ELR (cell line): ENCODE measurements at regions not wholly inside any gene's neighbourhood (a gene's known extent, or its start where the extent isn't known, plus 50 kb on each side); places are given as distances from the start of the nearest gene placed in this dataset.
"Not testable (repeated sequence)": the region's sequence is repeated elsewhere in the genome, so short reads cannot be mapped to it uniquely, and the experiment has no call there.

Experiments used
- DNase-seq: peaks from one replicate; pipeline ENCODE4 v3.0.0-alpha.2; 2015; ENCODE audit warnings: low read depth

DNA sequence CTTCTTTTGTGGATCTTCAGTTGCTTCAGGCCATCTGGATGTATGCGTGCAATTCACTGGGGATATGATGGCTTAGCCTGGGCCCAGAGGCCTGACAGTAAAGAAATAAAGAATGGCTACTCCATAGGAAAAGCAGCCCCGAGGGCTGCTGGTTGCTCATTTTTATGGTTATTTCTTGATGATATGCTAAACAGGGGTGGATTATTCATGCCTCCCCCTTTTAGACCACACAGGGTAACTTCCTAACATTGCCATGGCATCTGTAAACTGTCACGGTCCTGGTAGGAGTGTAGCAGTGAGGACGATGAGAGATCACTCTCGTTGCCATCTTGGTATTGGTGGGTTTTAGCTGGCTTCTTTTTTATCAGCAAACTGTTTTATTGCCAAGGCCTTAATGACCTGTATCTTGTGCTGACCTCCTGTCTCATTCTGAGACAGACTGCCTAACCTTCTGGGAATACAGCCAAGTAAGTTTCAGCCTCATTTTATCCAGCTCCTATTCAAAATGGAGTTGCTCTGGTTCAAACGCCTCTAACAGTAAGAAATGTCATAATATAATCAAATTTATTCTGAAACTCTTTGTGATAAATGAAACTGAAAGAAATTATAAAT is 60.5 kb downstream of the DSEL start:
- DNase-seq = no peak

DNA sequence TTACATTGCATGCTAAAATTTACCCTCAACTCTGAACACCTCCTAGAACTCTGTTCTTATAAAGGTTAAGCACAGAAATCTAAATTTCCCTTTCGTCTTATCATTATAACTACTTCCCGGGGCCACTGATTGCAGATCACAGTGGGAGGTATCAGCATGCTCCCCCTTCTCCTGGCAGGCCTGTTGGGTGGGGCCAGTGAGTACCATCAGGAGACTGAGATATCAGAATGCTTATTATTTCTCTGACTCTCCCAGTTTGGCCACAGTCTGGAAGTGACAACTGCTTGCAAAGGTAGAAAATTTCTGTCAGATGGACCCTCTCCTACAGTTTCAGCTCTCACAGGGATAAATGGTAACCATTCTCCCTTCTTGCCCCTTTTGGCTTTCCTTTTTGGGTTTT is 62.6 kb downstream of the DSEL start:
- no peak for DNase-seq

DNA sequence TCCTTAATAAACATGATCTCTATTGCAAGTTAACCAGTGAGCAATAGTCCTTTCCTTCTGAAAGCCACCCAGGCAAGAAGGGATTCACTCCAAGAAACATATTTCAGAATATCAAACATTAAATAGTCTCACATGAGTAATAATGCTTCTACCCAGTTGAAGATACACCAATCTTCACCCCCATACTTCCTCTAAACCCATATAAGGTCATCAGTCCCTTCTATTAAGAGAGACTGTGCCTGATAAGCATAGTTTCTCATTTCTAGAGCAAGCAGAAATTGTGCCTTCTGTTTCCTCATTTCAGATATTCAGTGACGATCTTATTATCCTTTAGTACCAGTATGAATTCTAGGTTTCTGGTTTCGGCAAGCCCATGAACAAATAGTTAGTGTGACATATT is 64.6 kb downstream of the DSEL start:
- no peak for DNase-seq

DNA sequence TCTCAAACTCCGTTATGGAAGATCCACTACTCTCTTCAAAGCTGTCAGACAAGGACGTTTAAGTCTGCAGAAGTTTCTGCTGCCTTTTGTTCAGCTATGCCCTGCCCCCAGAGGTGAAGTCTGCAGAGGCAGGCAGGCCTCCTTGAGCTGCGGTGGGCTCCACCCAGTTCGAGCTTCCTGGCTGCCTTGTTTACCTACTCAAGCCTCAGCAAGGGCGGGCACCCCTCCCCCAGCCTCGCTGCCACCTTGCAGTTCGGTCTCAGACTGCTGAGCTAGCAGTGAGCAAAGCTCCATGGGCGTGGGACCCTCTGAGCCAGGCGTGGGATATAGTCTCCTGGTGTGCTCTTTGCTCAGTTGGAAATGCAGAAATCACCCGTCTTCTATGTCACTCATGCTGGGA is 65.4 kb downstream of the DSEL start:
- not testable (repeated sequence) for DNase-seq

DNA sequence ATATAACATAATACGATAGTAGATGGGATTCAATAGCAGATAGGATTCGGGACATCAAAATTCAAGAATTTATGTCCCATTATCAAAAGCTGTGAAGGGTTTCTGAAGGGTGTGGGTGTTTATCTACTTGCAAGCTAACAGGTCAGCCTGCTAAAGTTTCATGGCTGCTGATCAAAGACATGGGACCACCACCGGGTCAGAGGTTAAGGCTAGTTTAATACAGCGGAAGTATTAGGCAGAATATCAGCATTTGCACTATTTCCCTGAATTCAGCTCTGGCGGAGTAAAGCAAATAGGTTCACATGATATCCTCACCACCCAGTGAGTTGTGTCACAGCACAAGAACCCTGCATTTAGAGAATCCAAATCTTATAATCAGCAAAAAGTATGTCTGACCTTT is 82.5 kb downstream of the DSEL start:
- DNase-seq = no peak

DNA sequence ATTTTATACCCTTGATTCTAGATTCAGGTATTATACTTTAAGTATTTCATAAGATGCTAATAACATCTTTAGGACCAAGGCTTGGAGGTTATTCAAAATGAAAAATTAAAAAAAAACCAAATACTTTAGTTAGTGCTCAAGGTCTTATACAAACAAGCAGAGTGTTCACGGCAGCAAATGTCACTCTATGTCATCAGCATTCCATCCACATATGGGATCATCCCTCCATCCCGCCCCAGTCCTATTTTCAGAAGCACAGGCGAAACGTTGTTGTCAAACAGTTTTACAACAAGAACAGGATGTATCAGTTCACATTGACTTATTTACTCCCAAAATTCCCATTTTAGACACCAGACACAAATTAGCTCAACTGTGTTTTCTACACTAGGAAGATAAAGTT is 83.7 kb downstream of the DSEL start:
- no peak for DNase-seq

DNA sequence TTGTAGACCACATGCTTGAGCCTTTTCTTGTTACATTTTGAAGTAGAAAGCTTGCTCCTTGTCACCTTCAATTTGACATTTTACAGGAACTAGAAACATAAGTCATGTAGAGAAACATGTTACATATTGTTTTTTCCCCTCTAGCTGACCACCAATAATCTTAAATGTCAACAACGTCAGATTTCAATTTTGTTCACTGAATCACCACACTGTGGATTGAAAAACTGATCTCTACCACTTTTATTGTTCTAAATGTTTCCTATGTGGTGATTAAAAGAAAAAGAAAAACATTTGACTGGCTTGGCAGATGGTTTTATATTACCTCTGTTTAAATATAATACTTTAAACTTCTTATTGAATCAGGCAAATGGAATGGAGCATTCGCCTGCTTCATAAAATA is 87.7 kb downstream of the DSEL start:
- DNase-seq = peak; percentile 27

DNA sequence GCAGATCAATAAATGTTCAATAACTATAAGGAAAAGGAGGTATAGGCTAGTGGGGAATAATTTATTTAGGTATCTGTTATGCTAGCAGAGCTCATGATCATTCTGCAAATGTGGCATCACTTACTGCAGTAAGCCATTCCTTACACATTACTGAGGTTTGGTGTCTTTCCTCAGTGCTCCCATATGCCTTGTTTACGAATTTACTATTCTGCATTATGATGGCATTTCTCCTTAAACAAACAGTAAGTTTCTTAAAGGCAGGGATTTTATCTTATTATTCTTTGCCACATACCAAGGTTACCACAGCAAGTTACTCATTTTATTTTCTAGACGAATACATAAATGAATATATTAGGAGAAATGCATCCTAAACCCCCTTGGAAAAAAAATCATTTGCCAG is 88.4 kb downstream of the DSEL start:
- DNase-seq = peak; percentile 17

DNA sequence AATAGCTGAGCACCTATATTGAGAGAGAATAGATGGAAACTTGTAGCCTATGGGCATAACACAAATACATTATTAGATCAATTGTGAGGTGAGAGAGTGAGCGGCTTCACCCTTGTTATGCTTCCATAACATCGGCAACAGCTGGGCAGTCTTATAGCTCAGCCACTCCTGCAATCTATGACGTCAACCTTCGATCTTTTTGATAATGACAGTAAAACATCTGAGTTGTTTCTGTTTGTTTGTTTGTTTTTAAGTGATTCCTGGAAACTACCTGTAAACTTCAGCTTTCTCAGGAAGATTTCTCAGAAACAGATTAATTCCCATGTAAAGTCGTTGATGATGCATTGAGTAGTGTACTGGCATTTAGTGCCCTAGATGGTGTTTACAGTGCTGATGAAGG is 90.0 kb downstream of the DSEL start:
- DNase-seq = no peak

DNA sequence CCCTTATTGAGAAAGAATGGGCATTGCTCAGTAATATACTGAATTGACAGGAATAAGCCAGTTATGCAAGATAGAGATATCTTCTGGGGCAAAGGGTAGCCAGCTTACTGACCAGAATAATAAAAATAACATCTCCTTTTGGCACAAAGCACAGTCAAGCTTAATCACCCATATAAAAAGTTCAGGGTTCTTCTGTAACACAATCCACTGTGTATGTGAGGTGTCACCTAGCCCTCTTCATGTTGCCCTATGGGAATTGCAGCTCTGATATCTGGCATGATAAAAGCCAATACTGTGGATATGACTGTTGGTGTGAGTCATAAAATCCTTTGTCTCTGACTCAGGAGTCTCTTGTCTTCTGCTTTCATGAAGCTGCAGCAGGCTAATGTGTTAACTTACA is 90.8 kb downstream of the DSEL start:
- DNase-seq = peak; percentile 98

DNA sequence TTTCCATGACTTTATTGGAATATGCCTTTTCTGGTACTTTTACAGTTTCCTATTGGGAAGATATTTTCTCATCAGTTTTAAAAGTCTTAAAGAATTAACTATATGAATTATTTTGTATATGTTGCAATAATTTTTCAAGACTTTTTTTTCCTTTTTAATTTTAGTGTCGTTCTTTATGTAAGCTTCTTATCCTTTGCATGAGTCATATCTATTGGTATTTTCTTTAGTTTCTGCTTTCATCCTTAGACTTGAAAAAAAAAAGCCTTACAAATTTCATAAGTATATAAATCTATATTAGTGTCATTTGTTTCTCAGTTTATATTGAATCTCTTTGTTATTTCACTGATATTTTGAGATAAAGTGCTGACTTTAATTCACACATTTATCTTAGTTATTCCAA is 94.9 kb downstream of the DSEL start:
- peak; percentile 50 for DNase-seq

DNA sequence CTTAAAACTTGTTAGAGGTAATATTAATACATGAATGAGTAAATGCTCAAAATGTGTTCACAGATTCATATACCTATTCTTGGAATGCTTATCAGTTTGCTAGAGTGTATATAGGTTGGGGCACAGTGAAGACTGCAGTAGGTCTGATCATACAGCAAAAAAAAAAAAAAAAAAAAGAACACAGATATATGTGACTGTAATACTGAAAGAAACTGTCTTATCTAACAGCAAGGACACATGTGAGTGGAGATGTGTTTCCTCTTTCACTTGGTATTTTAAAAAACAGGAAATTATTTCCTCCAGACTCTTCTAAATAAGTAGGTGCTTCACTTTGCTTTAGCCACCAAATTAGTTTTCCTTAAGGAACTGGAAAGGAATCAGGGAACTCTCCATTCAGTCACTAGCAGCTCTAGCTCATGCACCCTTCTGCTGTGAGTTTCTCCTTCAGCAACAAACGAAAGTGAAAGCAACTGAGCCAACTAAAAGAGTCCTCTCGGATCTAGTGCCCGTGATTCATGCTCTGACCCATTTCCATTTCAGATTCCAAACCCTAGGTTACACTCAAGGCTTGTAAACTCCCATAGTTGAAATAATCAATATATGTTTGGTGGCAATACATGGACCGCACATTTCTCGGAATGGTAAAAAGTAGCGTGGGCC is 98.5 kb downstream of the DSEL start:
- DNase-seq = peak; percentile 57

DNA sequence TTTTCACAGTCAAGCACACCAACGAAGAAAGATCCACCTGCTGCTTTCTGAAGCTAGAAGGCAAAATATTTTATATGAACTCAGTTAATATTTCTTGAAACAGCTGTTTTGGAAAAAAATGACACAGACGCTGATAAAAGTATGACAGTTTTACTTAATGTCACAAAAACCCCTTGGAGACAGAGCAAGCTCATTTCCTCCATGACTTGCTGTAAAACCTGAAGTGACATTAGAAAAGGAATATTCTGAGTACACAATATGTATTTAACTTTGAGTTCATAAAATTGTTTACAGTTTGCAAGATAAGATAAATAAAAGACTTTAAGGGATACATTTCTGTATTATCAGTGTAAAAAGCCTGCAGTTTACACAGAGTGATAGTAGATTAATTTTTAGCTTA is 105.4 kb downstream of the DSEL start:
- DNase-seq = no peak

DNA sequence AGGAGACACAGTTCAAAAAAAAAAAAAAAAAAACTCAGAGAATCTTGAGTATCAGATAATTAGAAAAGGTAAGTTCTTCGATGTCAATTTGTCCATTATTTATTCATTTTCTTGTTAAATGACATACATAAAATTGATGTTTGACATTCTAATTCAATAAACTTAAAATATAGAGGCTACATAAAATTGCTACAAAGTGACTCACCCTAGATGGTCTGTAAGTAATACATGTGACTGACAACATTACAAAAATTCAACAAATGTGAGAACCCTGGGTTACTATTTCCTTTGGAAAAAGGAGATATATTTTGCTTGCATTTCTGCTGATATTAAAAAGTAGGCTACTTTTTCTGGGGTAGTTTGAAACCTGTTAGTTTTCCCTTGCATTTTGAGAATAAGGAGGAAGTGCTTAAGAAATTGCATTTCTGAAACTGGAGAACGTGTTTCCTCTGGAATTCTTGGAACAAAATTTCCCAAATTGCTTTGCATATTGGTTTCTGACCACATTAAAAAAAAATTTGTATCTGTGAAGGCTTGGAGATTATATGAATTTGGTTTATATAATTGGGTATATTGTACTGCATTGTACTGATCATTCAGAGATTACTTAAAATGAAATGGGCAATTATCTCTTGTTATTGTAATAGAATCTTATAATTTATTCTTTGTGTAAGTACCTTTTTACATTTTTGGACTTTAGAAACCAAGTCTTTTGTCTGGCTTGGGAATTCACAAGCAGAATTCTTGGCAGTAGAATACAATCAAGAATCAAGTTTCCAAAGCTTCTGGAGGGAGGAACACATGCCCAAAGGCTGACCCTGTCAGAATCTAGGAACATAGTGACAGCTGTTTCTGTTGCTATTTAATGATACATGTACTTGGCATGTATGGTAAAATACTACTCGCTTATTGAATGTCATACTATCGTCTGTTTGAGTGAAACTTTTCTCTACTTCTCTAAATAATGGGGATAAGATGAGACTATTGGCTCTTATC is 106.1 kb downstream of the DSEL start:
- DNase-seq = peak; percentile 34

DNA sequence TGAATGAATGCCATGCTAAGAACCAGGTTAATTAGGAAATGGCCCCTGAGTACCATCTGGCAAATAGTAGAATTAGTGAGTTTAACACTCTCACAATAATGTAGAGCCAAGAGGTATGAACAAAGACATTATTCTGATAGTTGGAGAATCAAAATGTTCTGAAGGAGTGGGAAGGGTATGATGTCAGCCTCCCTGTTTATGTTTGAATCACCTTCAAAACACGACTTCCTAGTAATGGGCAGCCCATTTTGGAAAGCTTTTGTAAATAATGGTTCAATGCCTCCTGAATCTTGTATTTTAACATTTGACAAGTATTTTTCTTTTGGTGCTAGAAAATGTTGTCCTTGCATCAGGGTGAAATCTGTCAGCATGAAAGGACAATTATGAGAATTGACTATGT is 108.3 kb downstream of the DSEL start:
- peak; percentile 49 for DNase-seq

DNA sequence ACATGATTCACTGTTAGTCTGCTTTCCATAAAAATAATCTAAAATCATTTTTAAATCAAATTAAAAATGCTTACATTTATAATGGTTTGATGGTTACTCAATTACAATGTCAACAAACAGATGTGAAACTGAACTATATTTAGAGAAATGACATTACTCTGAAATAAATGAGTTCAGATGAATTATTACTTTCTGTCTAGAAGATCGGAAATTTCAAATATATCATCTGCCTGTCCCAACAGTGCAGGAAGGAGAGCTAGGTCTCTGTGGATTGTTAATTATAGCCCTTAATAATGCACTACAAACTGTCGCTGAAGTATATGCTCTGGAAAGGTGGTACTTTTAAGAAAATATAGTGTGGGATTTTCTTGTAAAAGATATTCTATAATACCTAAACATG is 109.8 kb downstream of the DSEL start:
- DNase-seq = no peak

DNA sequence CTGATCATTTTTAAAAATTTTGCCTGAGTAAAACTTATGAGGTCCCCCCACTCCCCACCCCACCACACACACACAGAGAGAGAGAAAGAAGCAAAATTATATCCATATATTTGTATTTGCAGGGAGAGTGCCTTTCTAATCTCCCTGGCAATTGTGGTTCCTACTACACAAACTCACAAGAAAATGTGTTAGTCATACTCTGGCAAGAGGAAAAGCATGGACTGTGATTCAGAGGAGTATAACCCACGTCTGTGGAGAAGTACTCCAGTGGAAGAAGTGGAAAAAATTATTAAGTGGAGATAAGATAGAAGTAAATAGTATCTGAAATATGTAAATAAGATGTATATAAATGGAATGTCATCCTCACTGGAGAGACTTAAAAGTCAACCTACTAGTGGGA is 114.0 kb downstream of the DSEL start:
- peak; percentile 70 for DNase-seq

DNA sequence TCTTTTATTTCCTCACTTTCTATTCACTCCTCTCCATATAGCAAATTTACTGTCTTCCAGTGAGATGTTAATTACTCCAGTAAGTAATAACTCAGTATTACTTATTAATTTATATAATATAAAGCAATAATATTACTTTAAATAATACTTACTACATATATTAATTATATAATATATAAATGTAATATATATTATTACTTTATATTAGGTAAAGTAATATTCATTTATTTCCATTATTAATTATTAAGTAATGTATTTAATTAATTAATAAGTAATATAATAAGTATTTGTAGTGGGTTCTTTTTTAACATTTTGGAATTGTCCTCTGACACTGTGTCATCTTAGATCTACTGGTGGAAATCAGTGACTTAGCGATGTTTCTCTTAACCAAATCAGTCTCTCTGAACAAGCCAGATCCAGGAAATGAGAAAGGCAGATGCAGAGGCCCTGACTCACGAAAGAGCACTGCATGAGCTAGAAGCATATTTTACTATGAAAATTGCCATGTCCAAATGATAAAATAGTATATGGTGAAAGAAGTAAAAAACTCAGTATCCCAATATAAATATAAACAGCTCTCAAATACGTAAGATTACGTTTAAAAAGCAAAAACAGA is 115.9 kb downstream of the DSEL start:
- peak; percentile 78 for DNase-seq

DNA sequence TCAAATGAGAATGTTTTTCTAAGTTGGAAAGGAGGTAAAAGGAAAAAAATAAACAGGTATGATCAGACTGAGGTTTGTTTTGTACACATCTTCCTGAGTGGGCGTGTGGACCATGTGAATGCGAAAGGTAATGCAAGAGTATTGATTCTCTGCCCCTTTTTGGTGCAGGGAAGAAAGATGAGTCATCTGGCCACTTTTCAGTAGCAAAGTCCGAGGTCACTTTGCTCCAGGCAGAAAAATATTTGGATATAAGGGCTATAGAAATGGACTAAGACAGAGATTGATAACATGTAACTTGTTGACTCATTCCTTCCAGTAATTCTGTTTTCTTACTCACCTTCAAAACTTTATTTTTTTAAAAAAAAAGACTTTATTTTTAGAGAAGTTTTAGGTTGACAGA is 130.5 kb downstream of the DSEL start:
- peak; percentile 57 for DNase-seq

DNA sequence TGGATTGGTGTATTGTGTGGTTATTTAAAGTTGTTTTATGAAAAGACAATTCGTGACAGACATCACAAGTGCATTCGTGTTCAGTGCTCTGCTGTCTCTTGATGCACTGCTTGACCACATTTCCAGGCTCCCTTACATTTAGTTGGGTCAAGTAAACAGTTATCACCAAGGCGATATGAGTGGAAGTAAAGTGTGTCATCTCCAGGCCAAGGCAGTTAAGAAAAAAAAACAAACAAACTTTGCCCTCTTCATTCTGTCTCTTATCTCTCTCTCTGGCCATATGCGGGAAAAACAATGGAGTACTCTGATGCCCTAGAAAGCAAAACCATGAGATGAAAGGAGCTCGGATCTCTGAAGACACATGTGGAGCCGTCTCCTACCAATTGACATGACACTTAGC is 131.1 kb downstream of the DSEL start:
- DNase-seq = peak; percentile 46

DNA sequence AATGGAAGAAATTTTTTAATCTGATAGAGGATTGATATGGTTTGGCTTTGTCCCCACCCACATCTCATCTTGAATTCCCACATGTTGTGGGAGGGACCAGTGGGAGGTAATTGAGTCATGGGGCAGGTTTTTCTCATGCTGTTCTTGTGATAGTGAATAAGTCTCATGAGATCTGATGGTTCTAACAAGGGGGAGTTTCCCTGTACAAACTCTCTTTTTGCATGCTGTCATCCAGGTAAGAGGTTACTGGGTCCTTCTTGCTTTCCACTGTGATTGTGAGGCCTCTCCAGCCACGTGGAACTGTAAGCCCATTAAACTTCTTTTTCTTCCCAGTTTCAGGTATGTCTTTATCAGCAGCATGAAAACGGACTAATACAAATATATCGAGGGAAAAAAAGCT is 132.5 kb downstream of the DSEL start:
- DNase-seq = not testable (repeated sequence)

DNA sequence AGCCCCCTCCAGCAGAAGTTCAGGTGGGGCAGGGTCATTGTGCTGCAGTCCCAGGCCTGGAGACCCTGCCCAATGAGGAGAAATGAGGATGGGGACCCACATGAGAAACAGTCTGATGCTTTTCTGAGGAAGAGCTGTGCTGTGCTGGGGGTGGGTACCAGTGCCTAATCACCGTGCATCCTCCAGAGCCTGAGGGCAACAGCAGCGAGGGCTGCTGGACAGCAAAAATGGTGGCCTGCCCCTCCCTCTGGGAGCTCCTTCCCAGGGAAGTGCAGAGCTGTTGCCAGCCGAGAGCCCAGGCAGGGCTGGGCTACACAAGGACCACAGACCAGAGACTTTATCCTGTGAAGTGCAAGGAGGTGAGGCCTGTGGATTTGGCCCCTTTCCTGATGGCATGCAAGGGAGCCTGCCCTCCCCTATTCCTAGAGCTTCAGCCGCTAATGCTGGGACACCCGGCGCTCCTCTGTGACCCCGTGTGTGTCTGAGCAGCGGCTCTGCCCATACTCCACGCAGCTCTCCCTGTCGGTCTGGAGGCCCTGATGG is 134.8 kb downstream of the DSEL start:
- no peak for DNase-seq
